ENCODE measurements at regions not wholly inside any gene's neighbourhood (a gene's known extent, or its start where the extent isn't known, plus 50 kb on each side); places are given as distances from the start of the nearest gene placed in this dataset.

GRCh38 chr3:18279226-18279737 is 145.9 kb downstream of the SATB1 start:
- Histone ChIP-seq H3K36me3 (ENCODE audit: low read length) (no peaks in the 10 kb centered on the region), H4K20me1 (ENCODE audit: low read depth, low read length) (no peaks in the 10 kb centered on the region), H3K27ac (ENCODE audit: low read depth, low read length) (no peak overlapping the region), H3K9me3 (ENCODE audit: insufficient read depth, low read length) (no peaks in the 10 kb centered on the region), H2AFZ (ENCODE audit: low read depth, low read length, severe bottlenecking) (no peak overlapping the region), H3K4me3 (ENCODE audit: insufficient read depth, low read length, poor library complexity, severe bottlenecking) (no peak overlapping the region), H3K79me2 (ENCODE audit: insufficient read depth, low read length) (no peaks in the 10 kb centered on the region), H3F3A (ENCODE audit: insufficient read depth) (no peaks in the 10 kb centered on the region), H3K9me2 (replicated peaks; ENCODE audit: insufficient read depth, low read length) (no peaks in the 10 kb centered on the region), H3K27me3 (ENCODE audit: low read length) (no peaks in the 10 kb centered on the region), H3K9ac (ENCODE audit: low read length) (no peak overlapping the region), H3K4me2 (ENCODE audit: low read depth, low read length, poor library complexity, severe bottlenecking) (no peak overlapping the region)
- TF ChIP-seq, protein P1, sequence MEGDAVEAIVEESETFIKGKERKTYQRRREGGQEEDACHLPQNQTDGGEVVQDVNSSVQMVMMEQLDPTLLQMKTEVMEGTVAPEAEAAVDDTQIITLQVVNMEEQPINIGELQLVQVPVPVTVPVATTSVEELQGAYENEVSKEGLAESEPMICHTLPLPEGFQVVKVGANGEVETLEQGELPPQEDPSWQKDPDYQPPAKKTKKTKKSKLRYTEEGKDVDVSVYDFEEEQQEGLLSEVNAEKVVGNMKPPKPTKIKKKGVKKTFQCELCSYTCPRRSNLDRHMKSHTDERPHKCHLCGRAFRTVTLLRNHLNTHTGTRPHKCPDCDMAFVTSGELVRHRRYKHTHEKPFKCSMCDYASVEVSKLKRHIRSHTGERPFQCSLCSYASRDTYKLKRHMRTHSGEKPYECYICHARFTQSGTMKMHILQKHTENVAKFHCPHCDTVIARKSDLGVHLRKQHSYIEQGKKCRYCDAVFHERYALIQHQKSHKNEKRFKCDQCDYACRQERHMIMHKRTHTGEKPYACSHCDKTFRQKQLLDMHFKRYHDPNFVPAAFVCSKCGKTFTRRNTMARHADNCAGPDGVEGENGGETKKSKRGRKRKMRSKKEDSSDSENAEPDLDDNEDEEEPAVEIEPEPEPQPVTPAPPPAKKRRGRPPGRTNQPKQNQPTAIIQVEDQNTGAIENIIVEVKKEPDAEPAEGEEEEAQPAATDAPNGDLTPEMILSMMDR (IDR thresholded peaks at IDR 0.05; ENCODE audit: insufficient read depth, low read length, poor library complexity, severe bottlenecking): no peak
- no peak for TF ChIP-seq EZH2phosphoT487 (conservative IDR thresholded peaks at IDR 0.05; ENCODE audit: low read length)

DNA sequence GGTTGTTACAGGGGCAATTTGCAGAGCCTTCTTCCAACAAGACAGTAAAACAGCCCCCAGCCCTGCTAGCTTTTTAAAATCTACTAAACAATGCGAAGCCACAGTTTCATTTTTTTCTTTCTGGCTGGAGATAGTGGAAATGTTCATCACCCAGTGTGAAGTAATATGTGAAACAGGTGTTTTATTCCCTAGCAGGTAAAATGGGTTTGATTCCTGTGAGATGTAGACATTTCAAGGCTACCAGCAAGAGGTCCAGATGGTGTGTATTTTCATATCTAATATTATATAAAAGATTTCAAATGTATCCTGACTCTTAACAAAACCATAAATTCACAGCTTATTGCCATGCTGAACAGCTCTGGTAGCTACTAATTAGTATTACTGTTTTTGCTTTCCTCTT is 160.3 kb downstream of the SATB1 start:
- H3K27me3 ChIP-seq (ENCODE audit: low read length): no peaks in the 10 kb centered on the region
- H3K9ac ChIP-seq (ENCODE audit: low read length): no peak overlapping the region
- H4K20me1 ChIP-seq (ENCODE audit: low read depth, low read length): no peaks in the 10 kb centered on the region
- no peaks in the 10 kb centered on the region for H3F3A ChIP-seq (ENCODE audit: insufficient read depth)
- no peak overlapping the region for H2AFZ ChIP-seq (ENCODE audit: low read depth, low read length, severe bottlenecking)
- H3K27ac ChIP-seq (ENCODE audit: low read depth, low read length): no peak overlapping the region
- no peak overlapping the region for H3K4me3 ChIP-seq (ENCODE audit: insufficient read depth, low read length, poor library complexity, severe bottlenecking)
- H3K4me2 ChIP-seq (ENCODE audit: low read depth, low read length, poor library complexity, severe bottlenecking): no peak overlapping the region
- no peaks in the 10 kb centered on the region for H3K9me2 ChIP-seq (replicated peaks; ENCODE audit: insufficient read depth, low read length)
- H3K79me2 ChIP-seq (ENCODE audit: insufficient read depth, low read length): no peaks in the 10 kb centered on the region
- H3K9me3 ChIP-seq (ENCODE audit: insufficient read depth, low read length): no peaks in the 10 kb centered on the region
- H3K36me3 ChIP-seq (ENCODE audit: low read length): no peaks in the 10 kb centered on the region
- TF ChIP-seq, protein P1 (IDR thresholded peaks at IDR 0.05; ENCODE audit: insufficient read depth, low read length, poor library complexity, severe bottlenecking): no peak
- TF ChIP-seq EZH2phosphoT487 (conservative IDR thresholded peaks at IDR 0.05; ENCODE audit: low read length): no peak

DNA sequence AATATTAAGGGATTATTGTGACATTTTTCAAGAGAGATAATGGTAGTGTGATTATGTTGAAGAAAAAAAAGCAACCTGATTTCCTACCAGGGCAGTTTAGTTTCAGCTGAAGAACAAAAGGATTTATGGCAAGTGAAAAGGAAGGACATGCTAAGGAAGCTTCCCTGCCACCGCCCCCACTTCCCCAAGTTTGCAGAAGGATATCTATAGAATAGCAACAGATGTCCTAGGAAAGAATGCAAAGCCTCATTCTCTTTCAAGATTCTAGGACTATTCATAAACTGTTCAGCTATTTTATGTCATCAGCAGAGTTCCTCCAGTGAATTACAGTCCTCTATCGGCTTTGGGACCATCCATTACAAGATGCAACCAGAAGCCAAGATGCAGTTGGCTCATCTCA is 160.8 kb downstream of the SATB1 start:
- no peaks in the 10 kb centered on the region for H3K27me3 ChIP-seq (ENCODE audit: low read length)
- no peak overlapping the region for H3K27ac ChIP-seq (ENCODE audit: low read depth, low read length)
- H3K79me2 ChIP-seq (ENCODE audit: insufficient read depth, low read length): no peaks in the 10 kb centered on the region
- H2AFZ ChIP-seq (ENCODE audit: low read depth, low read length, severe bottlenecking): no peak overlapping the region
- H3K36me3 ChIP-seq (ENCODE audit: low read length): no peaks in the 10 kb centered on the region
- no peak for TF ChIP-seq EZH2phosphoT487 (conservative IDR thresholded peaks at IDR 0.05; ENCODE audit: low read length)
- TF ChIP-seq, protein P1 (IDR thresholded peaks at IDR 0.05; ENCODE audit: insufficient read depth, low read length, poor library complexity, severe bottlenecking): no peak
- H3K9me2 ChIP-seq (replicated peaks; ENCODE audit: insufficient read depth, low read length): no peaks in the 10 kb centered on the region
- no peaks in the 10 kb centered on the region for H4K20me1 ChIP-seq (ENCODE audit: low read depth, low read length)
- no peaks in the 10 kb centered on the region for H3F3A ChIP-seq (ENCODE audit: insufficient read depth)
- no peak overlapping the region for H3K9ac ChIP-seq (ENCODE audit: low read length)
- no peak overlapping the region for H3K4me2 ChIP-seq (ENCODE audit: low read depth, low read length, poor library complexity, severe bottlenecking)
- no peak overlapping the region for H3K4me3 ChIP-seq (ENCODE audit: insufficient read depth, low read length, poor library complexity, severe bottlenecking)
- no peaks in the 10 kb centered on the region for H3K9me3 ChIP-seq (ENCODE audit: insufficient read depth, low read length)

Measured in SU-DHL-6 (cell line).